RCC 7860 (cell line): ENCODE measurements at regions not wholly inside any gene's neighbourhood (a gene's known extent, or its start where the extent isn't known, plus 50 kb on each side); places are given as distances from the start of the nearest gene placed in this dataset.

Experiments used
- DNase-seq: peaks from one replicate; pipeline ENCODE4 v3.0.0-alpha.2; 2015; ENCODE audit warnings: low spot score
- FAIRE-seq: peaks from 2 replicates; lab custom pipeline; 2012; peaks lifted over from hg19 to GRCh38; lab: Jason Lieb, UNC

- DNase-seq (no peak), FAIRE-seq (no peak)
Measured at GRCh38 chr13:106873810-106874209, 305.9 kb upstream of the ARGLU1 start.

- no peak for FAIRE-seq
Measured at GRCh38 chr13:106867249-106867648, 299.3 kb upstream of the ARGLU1 start.

GRCh38 chr13:106865716-106866440 lies 297.9 kb upstream of the ARGLU1 start:
- FAIRE-seq (no peak), DNase-seq (no peak)

More at GRCh38 chr13:106867249-106867648, 299.3 kb upstream of the ARGLU1 start:
- no peak for DNase-seq

- DNase-seq (no peak), FAIRE-seq (no peak)
Measured at GRCh38 chr13:106859533-106859904, 291.6 kb upstream of the ARGLU1 start.

GRCh38 chr13:106858903-106859532 lies 291.1 kb upstream of the ARGLU1 start:
- DNase-seq (no peak), FAIRE-seq (no peak)

- DNase-seq (no peak), FAIRE-seq (no peak)
Measured at GRCh38 chr13:106852436-106852835, 284.5 kb upstream of the ARGLU1 start.

GRCh38 chr13:106850973-106851650 lies 283.2 kb upstream of the ARGLU1 start:
- FAIRE-seq (no peak), DNase-seq (no peak)

- DNase-seq, result no peak
- no peak for FAIRE-seq
Measured at GRCh38 chr13:106846571-106847448, 278.9 kb upstream of the ARGLU1 start.

- DNase-seq, result no peak
- no peak for FAIRE-seq
Measured at GRCh38 chr13:106836186-106836802, 268.4 kb upstream of the ARGLU1 start.

- no peak for DNase-seq
- no peak for FAIRE-seq
Measured at GRCh38 chr13:106835477-106835876, 267.5 kb upstream of the ARGLU1 start.

- FAIRE-seq, result no peak
- DNase-seq, result no peak
Measured at GRCh38 chr13:106821979-106822378, 254.0 kb upstream of the ARGLU1 start.

- DNase-seq, result no peak
Measured at GRCh38 chr13:106819413-106820180, 251.7 kb upstream of the ARGLU1 start.

GRCh38 chr13:106818971-106819370 lies 251.0 kb upstream of the ARGLU1 start:
- DNase-seq (no peak), FAIRE-seq (no peak)

More at GRCh38 chr13:106819413-106820180, 251.7 kb upstream of the ARGLU1 start:
- no peak for FAIRE-seq

GRCh38 chr13:106815545-106815944 lies 247.6 kb upstream of the ARGLU1 start:
- no peak for FAIRE-seq

GRCh38 chr13:106814463-106814862 lies 246.5 kb upstream of the ARGLU1 start:
- FAIRE-seq (no peak), DNase-seq (no peak)

More at GRCh38 chr13:106815545-106815944, 247.6 kb upstream of the ARGLU1 start:
- no peak for DNase-seq

GRCh38 chr13:106810069-106810468 lies 242.1 kb upstream of the ARGLU1 start:
- DNase-seq (no peak), FAIRE-seq (no peak)

- FAIRE-seq, result no peak
Measured at GRCh38 chr13:106804991-106805390, 237.1 kb upstream of the ARGLU1 start.

GRCh38 chr13:106802917-106803316 lies 235.0 kb upstream of the ARGLU1 start:
- DNase-seq (no peak), FAIRE-seq (no peak)

More at GRCh38 chr13:106804991-106805390, 237.1 kb upstream of the ARGLU1 start:
- DNase-seq, result no peak

- DNase-seq, result no peak
- FAIRE-seq, result no peak
Measured at GRCh38 chr13:106799781-106800335, 231.9 kb upstream of the ARGLU1 start.
